ENCODE measurements at regions not wholly inside any gene's neighbourhood (a gene's known extent, or its start where the extent isn't known, plus 50 kb on each side); places are given as distances from the start of the nearest gene placed in this dataset.

DNA sequence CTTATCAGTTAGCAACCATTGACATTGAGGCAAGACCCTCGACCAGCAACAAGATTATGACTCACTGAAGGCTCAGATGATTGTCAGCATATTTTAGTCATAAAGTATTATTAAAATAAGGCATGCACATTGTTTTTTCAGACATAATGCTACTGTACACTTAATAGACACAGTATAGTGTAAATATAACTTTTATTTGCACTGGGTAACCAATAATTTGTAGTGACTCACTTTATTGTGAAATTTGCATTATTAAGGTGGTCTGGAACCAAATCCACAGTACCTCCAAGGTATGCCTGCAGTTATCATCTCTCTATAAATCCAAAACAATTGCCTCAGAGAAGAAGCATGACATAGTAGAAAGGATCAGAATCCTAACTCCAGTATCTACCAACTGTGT, 330.1 kb upstream of the SMIM31 start:
- Histone ChIP-seq H3K27ac (ENCODE audit: low read length) (no peak overlapping the region), H3K79me2 (replicated peaks; ENCODE audit: insufficient read depth, low read length) (no peaks in the 10 kb centered on the region), H3K9ac (ENCODE audit: low read length) (no peak overlapping the region), H3K9me2 (ENCODE audit: insufficient read depth, low read length) (no peaks in the 10 kb centered on the region), H3K4me3 (ENCODE audit: low read length) (no peak overlapping the region), H3K36me3 (ENCODE audit: insufficient read depth, low read length) (no peaks in the 10 kb centered on the region), H2AFZ (ENCODE audit: low read depth, low read length) (no peak overlapping the region), H3K9me3 (ENCODE audit: low read length) (no peaks in the 10 kb centered on the region), H4K20me1 (ENCODE audit: insufficient read depth) (no peaks in the 10 kb centered on the region), H3K27me3 (ENCODE audit: insufficient read depth, low read depth, low read length) (no peaks in the 10 kb centered on the region), H3K4me2 (ENCODE audit: low read length) (no peak overlapping the region), H3F3A (ENCODE audit: insufficient read depth, low read length, poor library complexity, severe bottlenecking) (no peaks in the 10 kb centered on the region)
- TF ChIP-seq, protein P1, sequence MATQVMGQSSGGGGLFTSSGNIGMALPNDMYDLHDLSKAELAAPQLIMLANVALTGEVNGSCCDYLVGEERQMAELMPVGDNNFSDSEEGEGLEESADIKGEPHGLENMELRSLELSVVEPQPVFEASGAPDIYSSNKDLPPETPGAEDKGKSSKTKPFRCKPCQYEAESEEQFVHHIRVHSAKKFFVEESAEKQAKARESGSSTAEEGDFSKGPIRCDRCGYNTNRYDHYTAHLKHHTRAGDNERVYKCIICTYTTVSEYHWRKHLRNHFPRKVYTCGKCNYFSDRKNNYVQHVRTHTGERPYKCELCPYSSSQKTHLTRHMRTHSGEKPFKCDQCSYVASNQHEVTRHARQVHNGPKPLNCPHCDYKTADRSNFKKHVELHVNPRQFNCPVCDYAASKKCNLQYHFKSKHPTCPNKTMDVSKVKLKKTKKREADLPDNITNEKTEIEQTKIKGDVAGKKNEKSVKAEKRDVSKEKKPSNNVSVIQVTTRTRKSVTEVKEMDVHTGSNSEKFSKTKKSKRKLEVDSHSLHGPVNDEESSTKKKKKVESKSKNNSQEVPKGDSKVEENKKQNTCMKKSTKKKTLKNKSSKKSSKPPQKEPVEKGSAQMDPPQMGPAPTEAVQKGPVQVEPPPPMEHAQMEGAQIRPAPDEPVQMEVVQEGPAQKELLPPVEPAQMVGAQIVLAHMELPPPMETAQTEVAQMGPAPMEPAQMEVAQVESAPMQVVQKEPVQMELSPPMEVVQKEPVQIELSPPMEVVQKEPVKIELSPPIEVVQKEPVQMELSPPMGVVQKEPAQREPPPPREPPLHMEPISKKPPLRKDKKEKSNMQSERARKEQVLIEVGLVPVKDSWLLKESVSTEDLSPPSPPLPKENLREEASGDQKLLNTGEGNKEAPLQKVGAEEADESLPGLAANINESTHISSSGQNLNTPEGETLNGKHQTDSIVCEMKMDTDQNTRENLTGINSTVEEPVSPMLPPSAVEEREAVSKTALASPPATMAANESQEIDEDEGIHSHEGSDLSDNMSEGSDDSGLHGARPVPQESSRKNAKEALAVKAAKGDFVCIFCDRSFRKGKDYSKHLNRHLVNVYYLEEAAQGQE (IDR thresholded peaks at IDR 0.05; ENCODE audit: borderline replicate concordance), result no peak
- TF ChIP-seq EP300 (conservative IDR thresholded peaks at IDR 0.05; ENCODE audit: poor library complexity, severe bottlenecking) (no peak), SMC3 (conservative IDR thresholded peaks at IDR 0.05; ENCODE audit: poor library complexity) (no peak), RAD21 (conservative IDR thresholded peaks at IDR 0.05) (no peak)
- TF ChIP-seq, protein P2, sequence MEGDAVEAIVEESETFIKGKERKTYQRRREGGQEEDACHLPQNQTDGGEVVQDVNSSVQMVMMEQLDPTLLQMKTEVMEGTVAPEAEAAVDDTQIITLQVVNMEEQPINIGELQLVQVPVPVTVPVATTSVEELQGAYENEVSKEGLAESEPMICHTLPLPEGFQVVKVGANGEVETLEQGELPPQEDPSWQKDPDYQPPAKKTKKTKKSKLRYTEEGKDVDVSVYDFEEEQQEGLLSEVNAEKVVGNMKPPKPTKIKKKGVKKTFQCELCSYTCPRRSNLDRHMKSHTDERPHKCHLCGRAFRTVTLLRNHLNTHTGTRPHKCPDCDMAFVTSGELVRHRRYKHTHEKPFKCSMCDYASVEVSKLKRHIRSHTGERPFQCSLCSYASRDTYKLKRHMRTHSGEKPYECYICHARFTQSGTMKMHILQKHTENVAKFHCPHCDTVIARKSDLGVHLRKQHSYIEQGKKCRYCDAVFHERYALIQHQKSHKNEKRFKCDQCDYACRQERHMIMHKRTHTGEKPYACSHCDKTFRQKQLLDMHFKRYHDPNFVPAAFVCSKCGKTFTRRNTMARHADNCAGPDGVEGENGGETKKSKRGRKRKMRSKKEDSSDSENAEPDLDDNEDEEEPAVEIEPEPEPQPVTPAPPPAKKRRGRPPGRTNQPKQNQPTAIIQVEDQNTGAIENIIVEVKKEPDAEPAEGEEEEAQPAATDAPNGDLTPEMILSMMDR (IDR thresholded peaks at IDR 0.05; ENCODE audit: poor library complexity, severe bottlenecking), result no peak

DNA sequence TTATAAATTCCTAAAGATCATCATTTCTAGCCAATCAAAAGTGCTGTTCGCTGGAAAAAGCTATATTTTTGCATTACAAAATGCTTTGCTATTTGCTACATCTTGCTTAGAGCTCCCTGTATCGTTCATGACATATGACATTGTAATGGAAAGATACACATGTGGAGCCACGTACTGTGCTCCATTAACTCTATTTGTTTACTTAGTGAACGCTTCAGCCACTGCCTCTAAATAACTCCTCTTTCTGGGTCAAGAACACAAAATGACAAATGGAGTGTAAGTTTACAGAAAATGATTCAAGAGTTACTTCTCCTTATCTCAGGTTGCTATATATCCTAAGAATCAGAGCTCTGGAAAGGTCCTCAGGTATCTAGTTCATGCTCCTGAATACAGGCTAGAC, 329.1 kb upstream of the SMIM31 start:
- no peaks in the 10 kb centered on the region for H4K20me1 ChIP-seq (ENCODE audit: insufficient read depth)
- no peak overlapping the region for H2AFZ ChIP-seq (ENCODE audit: low read depth, low read length)
- H3K27me3 ChIP-seq (ENCODE audit: insufficient read depth, low read depth, low read length), result no peaks in the 10 kb centered on the region
- no peak overlapping the region for H3K9ac ChIP-seq (ENCODE audit: low read length)
- no peak overlapping the region for H3K27ac ChIP-seq (ENCODE audit: low read length)
- no peaks in the 10 kb centered on the region for H3F3A ChIP-seq (ENCODE audit: insufficient read depth, low read length, poor library complexity, severe bottlenecking)
- H3K9me3 ChIP-seq (ENCODE audit: low read length), result no peaks in the 10 kb centered on the region
- TF ChIP-seq POLR2AphosphoS5 (IDR thresholded peaks at IDR 0.05), result no peak
- H3K36me3 ChIP-seq (ENCODE audit: insufficient read depth, low read length), result no peaks in the 10 kb centered on the region
- no peak overlapping the region for H3K4me3 ChIP-seq (ENCODE audit: low read length)
- no peaks in the 10 kb centered on the region for H3K9me2 ChIP-seq (ENCODE audit: insufficient read depth, low read length)
- no peaks in the 10 kb centered on the region for H3K79me2 ChIP-seq (replicated peaks; ENCODE audit: insufficient read depth, low read length)
- H3K4me2 ChIP-seq (ENCODE audit: low read length), result no peak overlapping the region

DNA sequence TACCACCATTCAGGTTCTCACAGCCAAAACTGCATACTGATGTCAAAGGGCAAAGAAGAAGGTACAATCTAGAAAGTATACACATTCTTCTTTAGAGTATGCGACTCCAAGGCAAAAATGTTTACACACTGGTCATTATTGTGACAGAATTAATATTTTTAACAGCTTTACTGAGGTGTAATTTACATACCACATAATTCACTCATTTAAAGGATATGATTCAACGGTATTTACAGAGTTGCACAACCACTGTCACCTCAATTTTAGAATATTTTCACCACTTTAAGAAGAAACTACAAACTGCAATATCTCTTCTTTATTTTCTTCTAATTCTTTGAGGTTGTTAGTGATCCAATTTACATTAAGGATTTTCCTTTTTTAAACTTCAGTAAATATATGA, 325.4 kb upstream of the SMIM31 start:
- H3K36me3 ChIP-seq (ENCODE audit: insufficient read depth, low read length), result no peaks in the 10 kb centered on the region
- TF ChIP-seq EP300 (conservative IDR thresholded peaks at IDR 0.05; ENCODE audit: poor library complexity, severe bottlenecking), result no peak
- TF ChIP-seq TAF1 (IDR thresholded peaks at IDR 0.05; ENCODE audit: low read depth), result no peak
- no peak for TF ChIP-seq EZH2 (IDR thresholded peaks at IDR 0.05; ENCODE audit: borderline replicate concordance, insufficient read depth, low read length, poor library complexity, severe bottlenecking)
- TF ChIP-seq MXI1 (conservative IDR thresholded peaks at IDR 0.05; ENCODE audit: poor library complexity, severe bottlenecking), result no peak
- no peak for TF ChIP-seq POLR2AphosphoS5 (IDR thresholded peaks at IDR 0.05)
- no peak for TF ChIP-seq SMC3 (conservative IDR thresholded peaks at IDR 0.05; ENCODE audit: poor library complexity)
- TF ChIP-seq, protein P2 (IDR thresholded peaks at IDR 0.05; ENCODE audit: poor library complexity, severe bottlenecking), result no peak
- no peak for TF ChIP-seq RAD21 (conservative IDR thresholded peaks at IDR 0.05)
- TF ChIP-seq, protein P1 (IDR thresholded peaks at IDR 0.05; ENCODE audit: borderline replicate concordance), result no peak
- no peak overlapping the region for H3K27ac ChIP-seq (ENCODE audit: low read length)
- H3K9me3 ChIP-seq (ENCODE audit: low read length), result no peaks in the 10 kb centered on the region
- H3K27me3 ChIP-seq (ENCODE audit: insufficient read depth, low read depth, low read length), result no peaks in the 10 kb centered on the region
- H3F3A ChIP-seq (ENCODE audit: insufficient read depth, low read length, poor library complexity, severe bottlenecking), result no peaks in the 10 kb centered on the region
- no peak overlapping the region for H2AFZ ChIP-seq (ENCODE audit: low read depth, low read length)
- no peaks in the 10 kb centered on the region for H3K79me2 ChIP-seq (replicated peaks; ENCODE audit: insufficient read depth, low read length)
- H3K4me2 ChIP-seq (ENCODE audit: low read length), result no peak overlapping the region
- no peak overlapping the region for H3K4me3 ChIP-seq (ENCODE audit: low read length)
- H3K9me2 ChIP-seq (ENCODE audit: insufficient read depth, low read length), result no peaks in the 10 kb centered on the region
- no peak overlapping the region for H3K9ac ChIP-seq (ENCODE audit: low read length)
- H4K20me1 ChIP-seq (ENCODE audit: insufficient read depth), result no peaks in the 10 kb centered on the region
